Activated CD4-positive, alpha-beta memory T cell treated with anti-CD3 and anti-CD28 coated beads, Interleukin-2, amount 10 ng/mL, durations not matched to agents 7 days and 5 days (primary cell): ENCODE measurements at regions not wholly inside any gene's neighbourhood (a gene's known extent, or its start where the extent isn't known, plus 50 kb on each side); places are given as distances from the start of the nearest gene placed in this dataset.

ENCODE experiments used
- CTCF ChIA-PET: fragments of 350-600 bp; sonication (Branson Sonifier 250); formaldehyde crosslinking; loops from one replicate; lab custom pipeline; 2021; ENCODE audit warnings: antibody characterized with exemption, inconsistent platforms; lab: Charles Lee
- POLR2A ChIA-PET: fragments of 350-600 bp; sonication (Branson Sonifier 250); formaldehyde crosslinking; loops from one replicate; lab custom pipeline; 2021; ENCODE audit warnings: antibody characterized with exemption; lab: Charles Lee
- DNase-seq: peaks from one replicate; pipeline ENCODE4 v3.0.0-alpha.2; 2020
- H3K27ac Mint-ChIP-seq: one replicate; pipeline ENCODE4 v1.8.0; 2021; ENCODE audit warnings: mild to moderate bottlenecking, mixed read lengths
- H3K27me3 Mint-ChIP-seq: one replicate; pipeline ENCODE4 v1.8.0; 2021; ENCODE audit warnings: mixed read lengths
- H3K36me3 Mint-ChIP-seq: one replicate; pipeline ENCODE4 v1.8.0; 2021; ENCODE audit warnings: low read depth, mixed read lengths
- H3K4me1 Mint-ChIP-seq: one replicate; pipeline ENCODE4 v1.8.0; 2021; ENCODE audit warnings: mixed read lengths
- H3K4me3 Mint-ChIP-seq: one replicate; pipeline ENCODE4 v1.8.0; 2021; ENCODE audit warnings: mild to moderate bottlenecking, mixed read lengths
- H3K9me3 Mint-ChIP-seq: one replicate; pipeline ENCODE4 v1.8.0; 2021; ENCODE audit warnings: mixed read lengths

DNA sequence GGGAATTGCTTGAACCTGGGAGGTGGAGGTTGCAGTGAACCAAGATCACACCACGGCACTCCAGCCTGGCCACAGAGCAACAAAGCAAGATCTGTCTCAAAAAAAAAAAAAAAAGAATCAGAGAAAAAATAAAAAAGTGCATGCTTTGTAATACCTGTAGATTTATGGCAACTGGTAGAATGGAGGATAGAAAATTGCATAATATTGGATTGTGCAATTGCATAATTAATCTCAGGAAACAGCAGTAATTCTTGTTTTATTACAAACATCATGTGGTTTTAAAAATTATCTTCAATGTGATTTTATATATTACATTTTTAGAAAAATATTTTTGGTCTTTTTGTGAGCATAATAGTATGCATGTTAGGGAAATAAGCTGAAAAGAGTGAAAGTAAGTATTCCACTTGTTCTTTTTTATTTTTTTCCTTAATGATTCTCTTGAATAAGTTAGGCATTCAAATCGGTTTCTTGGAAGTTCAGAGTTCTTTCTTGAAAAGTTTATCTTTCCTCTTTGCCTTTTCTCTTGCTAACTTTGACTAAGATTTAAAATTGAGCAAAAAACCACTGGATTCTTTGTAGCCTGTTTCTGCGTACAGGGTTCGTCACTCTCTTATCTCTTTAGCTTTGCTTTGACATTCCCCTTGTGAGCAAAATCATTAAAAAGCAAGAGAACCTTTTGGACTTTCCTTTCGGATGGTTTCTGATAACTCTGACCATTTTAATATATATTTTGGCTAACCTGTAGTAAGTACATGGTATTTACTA is 127.5 kb upstream of the ADAMTS5 start:
- no peak overlapping the region for H3K4me3 Mint-ChIP-seq
- peaks cover 8% of the 10 kb centered on the region for H3K9me3 Mint-ChIP-seq
- POLR2A ChIA-PET: no interaction called here
- no peak for DNase-seq
- H3K27me3 Mint-ChIP-seq: no peaks in the 10 kb centered on the region
- no peaks in the 10 kb centered on the region for H3K4me1 Mint-ChIP-seq
- CTCF ChIA-PET: no interaction called here
- H3K27ac Mint-ChIP-seq: no peak overlapping the region
- H3K36me3 Mint-ChIP-seq: no peaks in the 10 kb centered on the region

DNA sequence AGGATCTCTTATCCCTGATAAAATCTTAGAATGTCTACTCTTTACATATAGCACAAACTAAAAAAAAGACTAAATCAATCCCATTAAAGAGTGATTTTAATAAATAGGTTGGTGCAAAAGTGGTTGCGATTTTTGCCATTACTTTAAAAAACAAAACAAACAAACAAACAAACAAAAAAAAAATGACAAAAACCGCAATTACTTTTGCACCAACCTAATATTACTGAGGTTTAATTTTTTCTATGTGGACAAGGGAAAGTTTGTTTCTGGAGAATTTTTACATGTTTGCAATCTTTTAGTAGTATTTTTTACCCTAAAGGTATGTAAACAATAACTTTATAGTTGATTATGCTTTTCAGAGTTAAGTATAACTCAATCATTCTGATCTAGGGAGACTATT is 119.7 kb upstream of the ADAMTS5 start:
- Mint-ChIP-seq H3K36me3 (no peaks in the 10 kb centered on the region), H3K27ac (no peak overlapping the region), H3K9me3 (peaks cover 6% of the 10 kb centered on the region), H3K27me3 (no peaks in the 10 kb centered on the region), H3K4me3 (no peak overlapping the region), H3K4me1 (no peaks in the 10 kb centered on the region)
- ChIA-PET CTCF (no interaction called here), POLR2A (no interaction called here)
- no peak for DNase-seq

DNA sequence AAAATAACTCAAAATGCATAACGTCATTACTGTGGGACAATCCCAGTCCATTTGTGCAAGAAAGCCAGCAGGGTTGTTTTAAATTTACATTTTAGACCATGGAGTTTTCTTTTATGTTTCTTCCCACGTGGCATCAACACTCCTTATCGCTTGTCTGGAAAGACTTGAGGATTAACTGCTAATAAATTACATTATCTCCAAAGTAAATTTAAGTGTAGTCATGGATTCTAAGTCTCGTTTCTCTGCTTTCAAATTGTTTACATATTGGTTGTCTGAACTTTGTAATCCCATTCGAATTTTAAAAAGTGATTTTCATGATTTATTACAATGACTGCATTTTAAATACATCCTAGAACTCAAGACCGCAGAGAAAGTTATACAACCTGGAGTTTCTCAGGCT is 119.3 kb upstream of the ADAMTS5 start:
- Mint-ChIP-seq H3K36me3 (no peaks in the 10 kb centered on the region), H3K4me3 (no peak overlapping the region), H3K4me1 (no peaks in the 10 kb centered on the region), H3K27ac (no peak overlapping the region), H3K27me3 (no peaks in the 10 kb centered on the region), H3K9me3 (peaks cover 6% of the 10 kb centered on the region)
- POLR2A ChIA-PET: no interaction called here
- CTCF ChIA-PET: no interaction called here
- no peak for DNase-seq

DNA sequence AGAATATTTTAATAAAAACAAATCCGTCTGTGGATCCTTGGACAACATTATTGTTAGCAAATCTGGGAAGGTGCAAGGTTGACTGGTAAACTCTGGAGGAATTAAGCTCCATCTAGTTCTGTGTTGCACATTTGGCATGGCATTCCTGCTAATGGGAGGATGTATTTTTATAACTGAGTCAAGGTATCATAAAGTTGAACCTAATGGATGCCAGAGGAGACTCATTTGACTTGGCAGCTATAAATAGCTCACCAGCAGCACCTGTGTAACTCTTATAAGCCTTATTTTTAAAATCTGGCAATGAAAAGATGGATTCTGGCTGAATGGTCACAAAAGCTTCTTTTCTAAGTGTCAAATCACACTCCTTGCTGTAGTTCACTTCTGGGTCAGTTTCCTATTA is 118.5 kb upstream of the ADAMTS5 start:
- Mint-ChIP-seq H3K36me3 (no peaks in the 10 kb centered on the region), H3K27me3 (no peaks in the 10 kb centered on the region), H3K4me3 (no peak overlapping the region), H3K27ac (no peak overlapping the region), H3K9me3 (peaks cover 8% of the 10 kb centered on the region), H3K4me1 (no peaks in the 10 kb centered on the region)
- ChIA-PET POLR2A (no interaction called here), CTCF (interaction anchor here (0.6 kb wide), 1 partner anchor 192 kb away, joined by 3 read pairs; no protein-coding TSS in a partner anchor)
- no peak for DNase-seq

DNA sequence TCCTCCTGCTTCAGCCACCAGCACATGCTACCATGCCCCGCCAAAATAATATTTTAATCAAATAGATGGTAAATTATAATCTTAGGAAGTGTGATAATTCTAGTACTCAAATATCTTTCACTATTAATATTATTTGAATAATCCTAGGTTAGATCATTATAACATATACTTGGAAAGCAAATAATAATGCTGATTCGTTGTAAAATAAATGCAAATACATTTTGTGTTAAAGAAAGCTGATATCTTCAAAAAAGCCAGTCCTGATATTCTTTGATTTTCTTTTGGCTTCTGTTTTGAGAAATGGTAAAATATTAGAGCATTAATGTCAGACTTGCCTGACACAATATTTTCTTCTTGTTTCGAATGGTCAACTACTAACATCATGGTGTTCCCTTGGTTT is 116.3 kb upstream of the ADAMTS5 start:
- H3K4me3 Mint-ChIP-seq: no peak overlapping the region
- H3K36me3 Mint-ChIP-seq: no peaks in the 10 kb centered on the region
- peaks cover 8% of the 10 kb centered on the region for H3K9me3 Mint-ChIP-seq
- no peak for DNase-seq
- POLR2A ChIA-PET: no interaction called here
- no peak overlapping the region for H3K27ac Mint-ChIP-seq
- no peaks in the 10 kb centered on the region for H3K27me3 Mint-ChIP-seq
- H3K4me1 Mint-ChIP-seq: no peaks in the 10 kb centered on the region
- CTCF ChIA-PET: no interaction called here

DNA sequence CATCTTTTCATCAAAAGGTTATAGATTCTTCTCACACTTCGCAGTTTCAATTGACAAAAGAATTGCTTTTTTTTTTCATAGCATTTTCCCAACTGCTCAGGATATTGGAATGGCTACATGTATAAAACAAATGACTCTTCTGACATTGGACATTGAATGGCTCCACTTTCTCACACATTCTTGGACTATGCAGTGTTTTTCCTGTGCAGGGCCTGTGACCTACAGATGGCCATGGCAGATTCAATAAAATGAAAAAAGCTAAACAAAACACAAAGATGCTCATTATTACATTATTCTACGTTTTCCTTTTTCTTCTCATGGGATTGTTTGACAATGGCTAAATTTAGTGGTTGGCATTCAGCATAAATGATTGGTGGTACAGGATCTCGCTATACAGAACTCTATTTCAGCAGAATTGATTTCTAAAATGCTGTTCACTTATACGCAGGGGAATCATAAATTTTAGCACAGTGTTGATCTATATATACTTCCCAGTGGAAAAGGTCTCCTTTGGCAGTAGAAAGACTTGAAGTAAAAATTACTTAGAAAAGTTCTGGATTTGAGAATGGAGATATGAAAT is 115.6 kb upstream of the ADAMTS5 start:
- Mint-ChIP-seq H3K4me1 (no peaks in the 10 kb centered on the region), H3K4me3 (no peak overlapping the region), H3K9me3 (peaks cover 8% of the 10 kb centered on the region), H3K27ac (no peak overlapping the region), H3K27me3 (no peaks in the 10 kb centered on the region), H3K36me3 (no peaks in the 10 kb centered on the region)
- CTCF ChIA-PET: no interaction called here
- POLR2A ChIA-PET: no interaction called here
- no peak for DNase-seq

DNA sequence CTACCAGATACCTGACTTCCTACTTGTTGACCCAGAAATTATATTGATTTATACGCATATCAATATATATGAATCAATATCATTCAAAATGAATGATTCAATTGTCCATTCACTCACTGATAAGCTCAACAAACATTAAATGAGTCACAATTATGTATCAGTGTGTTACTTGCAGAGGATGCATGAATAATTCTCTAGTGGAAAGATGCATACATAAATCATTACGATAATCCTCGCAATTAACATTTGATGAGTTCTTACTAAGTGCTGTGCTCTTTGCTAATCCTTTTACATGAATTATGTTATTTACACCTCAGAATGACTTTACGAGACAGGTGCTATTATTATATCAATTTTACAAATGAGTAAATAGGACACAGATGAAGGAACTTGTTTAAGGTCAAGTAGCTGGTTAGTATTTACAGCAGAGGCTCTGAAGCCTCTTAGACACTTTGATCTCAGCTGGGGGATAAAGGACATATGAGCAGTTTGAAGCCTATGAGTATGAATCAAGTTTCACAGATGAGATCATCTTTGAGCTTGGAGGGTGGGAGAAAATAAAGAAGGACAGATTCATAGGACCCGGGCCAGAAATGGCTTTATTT is 112.8 kb upstream of the ADAMTS5 start:
- Mint-ChIP-seq H3K4me1 (no peaks in the 10 kb centered on the region), H3K27me3 (no peaks in the 10 kb centered on the region), H3K4me3 (no peak overlapping the region), H3K9me3 (peaks cover 6% of the 10 kb centered on the region), H3K27ac (no peak overlapping the region), H3K36me3 (no peaks in the 10 kb centered on the region)
- ChIA-PET CTCF (no interaction called here), POLR2A (no interaction called here)
- no peak for DNase-seq

DNA sequence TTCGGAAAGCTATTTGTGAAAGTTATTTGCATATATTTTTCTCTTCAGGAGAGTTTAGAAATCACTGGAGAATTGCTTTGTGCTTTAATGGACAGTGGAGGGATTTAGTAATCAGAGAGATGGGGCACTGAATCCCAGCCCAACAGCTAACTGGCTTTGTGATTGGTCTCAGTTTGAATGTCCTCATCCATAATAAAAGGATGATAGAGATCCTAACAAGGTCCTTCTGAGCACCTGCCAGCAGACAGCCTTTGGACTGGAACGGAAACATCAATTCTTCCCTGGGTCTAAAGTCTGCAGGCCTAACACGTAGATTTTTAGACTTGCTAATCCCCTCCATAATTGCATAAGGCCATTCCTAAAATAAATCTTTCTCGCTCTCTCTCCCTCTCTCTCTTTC is 112.0 kb upstream of the ADAMTS5 start:
- ChIA-PET CTCF (no interaction called here), POLR2A (no interaction called here)
- Mint-ChIP-seq H3K4me1 (no peaks in the 10 kb centered on the region), H3K27ac (no peak overlapping the region), H3K4me3 (no peak overlapping the region), H3K27me3 (no peaks in the 10 kb centered on the region), H3K36me3 (no peaks in the 10 kb centered on the region), H3K9me3 (peaks cover 8% of the 10 kb centered on the region)
- DNase-seq: no peak

DNA sequence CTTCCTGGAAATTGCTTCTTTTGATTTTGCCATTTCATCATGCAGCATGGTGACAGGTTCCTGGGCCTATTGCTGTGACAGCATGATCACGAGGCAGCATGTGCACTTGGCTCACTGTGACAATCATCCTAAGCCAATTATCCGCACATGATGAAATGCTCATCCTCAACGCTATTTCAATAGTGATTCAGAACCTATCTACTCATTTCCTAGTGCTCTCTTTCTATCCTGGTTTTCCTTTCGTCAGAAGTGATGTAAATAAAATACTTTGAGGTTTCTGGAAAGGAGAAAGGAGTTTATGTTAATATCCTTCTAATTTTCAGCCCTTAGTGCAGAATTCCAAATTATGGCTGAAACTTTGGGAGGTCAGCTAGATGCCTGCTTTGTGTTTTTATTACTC is 110.6 kb upstream of the ADAMTS5 start:
- H3K4me3 Mint-ChIP-seq: no peak overlapping the region
- H3K36me3 Mint-ChIP-seq: no peaks in the 10 kb centered on the region
- no peak for DNase-seq
- no peak overlapping the region for H3K27ac Mint-ChIP-seq
- H3K4me1 Mint-ChIP-seq: no peaks in the 10 kb centered on the region
- H3K27me3 Mint-ChIP-seq: no peaks in the 10 kb centered on the region
- ChIA-PET CTCF (no interaction called here), POLR2A (no interaction called here)
- H3K9me3 Mint-ChIP-seq: peaks cover 6% of the 10 kb centered on the region

DNA sequence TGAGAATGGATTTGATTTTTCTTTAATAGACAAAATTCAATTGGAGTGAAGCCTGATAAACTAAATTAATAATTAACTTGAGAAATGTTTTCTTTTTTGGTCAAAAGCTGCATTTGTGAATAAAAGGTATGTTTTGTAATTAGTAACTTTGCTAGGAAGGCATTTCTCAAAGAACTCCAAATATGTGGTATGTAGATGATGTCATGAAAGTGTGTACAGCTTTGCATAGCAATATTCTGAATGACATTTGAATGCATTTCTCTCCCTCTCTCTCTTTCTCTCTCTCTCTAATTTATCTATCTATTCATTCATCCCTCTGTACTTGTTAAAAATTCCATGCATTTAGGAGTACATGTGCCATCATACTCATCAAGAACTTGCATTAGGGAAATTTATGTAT is 109.1 kb upstream of the ADAMTS5 start:
- H3K27me3 Mint-ChIP-seq: no peaks in the 10 kb centered on the region
- peaks cover 9% of the 10 kb centered on the region for H3K9me3 Mint-ChIP-seq
- no peak overlapping the region for H3K4me3 Mint-ChIP-seq
- H3K36me3 Mint-ChIP-seq: no peaks in the 10 kb centered on the region
- ChIA-PET CTCF (no interaction called here), POLR2A (no interaction called here)
- no peak for DNase-seq
- H3K4me1 Mint-ChIP-seq: no peaks in the 10 kb centered on the region
- no peak overlapping the region for H3K27ac Mint-ChIP-seq

DNA sequence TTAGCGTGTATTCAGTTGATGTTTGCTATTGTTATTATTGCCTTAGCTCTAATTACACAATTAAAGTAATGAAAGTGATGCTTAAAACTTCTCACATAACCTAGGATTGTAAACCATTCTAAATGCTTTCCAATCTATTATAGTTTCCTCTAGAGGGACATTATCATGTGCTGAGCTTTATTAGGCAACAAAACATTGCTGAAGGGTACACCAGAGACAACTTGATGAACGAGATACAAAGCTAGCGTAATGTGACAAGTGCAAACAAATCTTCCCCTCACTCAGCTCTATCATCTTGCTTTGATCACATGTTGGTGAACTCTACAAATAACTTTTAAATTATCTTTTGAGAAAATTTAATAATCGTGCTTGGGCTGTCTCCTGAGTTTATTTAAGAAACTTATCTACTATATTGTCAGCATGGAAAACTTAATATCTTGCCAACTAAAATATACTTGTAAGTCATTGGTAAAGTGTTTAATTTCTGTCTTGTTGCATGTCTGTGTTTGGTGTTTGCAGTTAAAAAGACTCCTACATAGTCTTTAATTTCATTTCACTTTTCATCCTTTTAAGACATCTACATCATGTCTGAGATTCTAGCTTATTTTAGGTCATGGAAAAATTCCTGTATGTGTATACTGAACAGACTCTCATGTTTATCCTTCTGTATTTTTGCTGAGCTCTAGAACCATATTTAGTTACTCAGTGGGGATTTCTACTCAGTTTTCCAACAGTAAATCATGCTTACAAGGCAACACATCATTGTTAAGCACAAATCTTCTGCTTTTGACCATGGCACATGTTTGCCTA is 104.2 kb upstream of the ADAMTS5 start:
- POLR2A ChIA-PET: no interaction called here
- no peaks in the 10 kb centered on the region for H3K4me1 Mint-ChIP-seq
- H3K36me3 Mint-ChIP-seq: no peaks in the 10 kb centered on the region
- H3K27ac Mint-ChIP-seq: no peak overlapping the region
- CTCF ChIA-PET: no interaction called here
- H3K4me3 Mint-ChIP-seq: no peak overlapping the region
- H3K9me3 Mint-ChIP-seq: peaks cover 10% of the 10 kb centered on the region
- no peaks in the 10 kb centered on the region for H3K27me3 Mint-ChIP-seq
- no peak for DNase-seq

DNA sequence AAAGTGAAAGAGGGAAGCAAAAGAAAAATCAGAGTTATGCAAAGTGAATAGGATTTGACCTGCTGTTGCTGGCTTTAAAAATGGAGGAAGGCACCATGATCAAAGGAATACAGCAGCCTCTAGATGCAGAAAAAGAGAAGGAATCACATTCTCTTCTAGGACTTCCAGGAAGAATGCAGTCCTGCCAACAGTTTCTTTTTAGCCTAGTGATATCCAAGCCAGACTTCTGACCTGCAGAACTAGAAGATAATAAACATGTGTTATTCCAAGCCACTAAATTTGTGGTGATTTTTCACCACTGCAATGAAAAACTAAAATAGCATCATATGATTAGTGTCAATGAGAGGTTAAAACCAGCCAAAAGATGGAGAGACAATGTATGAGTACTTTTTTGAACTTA is 101.9 kb upstream of the ADAMTS5 start:
- H3K27me3 Mint-ChIP-seq: no peaks in the 10 kb centered on the region
- no peak overlapping the region for H3K4me3 Mint-ChIP-seq
- peaks cover 16% of the 10 kb centered on the region for H3K9me3 Mint-ChIP-seq
- ChIA-PET POLR2A (no interaction called here), CTCF (no interaction called here)
- H3K4me1 Mint-ChIP-seq: no peaks in the 10 kb centered on the region
- H3K36me3 Mint-ChIP-seq: no peaks in the 10 kb centered on the region
- no peak for DNase-seq
- no peak overlapping the region for H3K27ac Mint-ChIP-seq

DNA sequence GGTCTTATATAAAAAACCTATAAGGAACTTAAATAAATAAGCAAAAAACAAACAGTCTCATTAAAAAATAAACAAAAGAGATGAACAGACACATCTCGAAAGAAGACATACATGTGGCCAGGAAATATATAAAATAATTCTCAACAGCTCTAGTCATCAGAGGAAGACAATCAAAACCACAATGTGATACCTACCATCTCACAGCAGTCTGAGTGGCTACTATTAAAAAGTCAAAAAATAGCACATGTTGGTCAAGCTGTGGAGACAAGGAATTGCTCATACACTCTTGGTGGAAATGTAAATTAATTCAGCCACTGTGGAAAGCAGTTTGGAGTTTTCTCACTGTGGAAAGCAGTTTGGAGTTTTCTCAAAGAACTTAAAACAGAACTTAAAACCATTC is 100.3 kb upstream of the ADAMTS5 start:
- Mint-ChIP-seq H3K27me3 (no peaks in the 10 kb centered on the region), H3K4me3 (no peak overlapping the region), H3K4me1 (no peaks in the 10 kb centered on the region), H3K27ac (no peak overlapping the region), H3K36me3 (no peaks in the 10 kb centered on the region), H3K9me3 (peaks cover 22% of the 10 kb centered on the region)
- ChIA-PET CTCF (no interaction called here), POLR2A (no interaction called here)
- no peak for DNase-seq
